Skeletal muscle cell (primary cell): ENCODE measurements at regions not wholly inside any gene's neighbourhood (a gene's known extent, or its start where the extent isn't known, plus 50 kb on each side); places are given as distances from the start of the nearest gene placed in this dataset.

Experiments used
- DNase-seq: peaks from one replicate; pipeline ENCODE4 v3.0.0-alpha.2; 2010; ENCODE audit warnings: low read depth
- H3K4me3 ChIP-seq: 2 replicates; pipeline ENCODE4 v1.5.1; 2011; ENCODE audit warnings: low read depth, mild to moderate bottlenecking, control low read depth, low read length, moderate library complexity

GRCh38 chr11:130693543-130693942 lies 222.7 kb downstream of the SNX19 start:
- no peak for DNase-seq
- H3K4me3 ChIP-seq = no peak overlapping the region

- H3K4me3 ChIP-seq = no peak overlapping the region
- no peak for DNase-seq
Measured at GRCh38 chr11:130694488-130695045, 221.7 kb downstream of the SNX19 start.

GRCh38 chr11:130698174-130698573 lies 218.1 kb downstream of the SNX19 start:
- DNase-seq = no peak

GRCh38 chr11:130699561-130699960 lies 216.7 kb downstream of the SNX19 start:
- no peak overlapping the region for H3K4me3 ChIP-seq
- DNase-seq = no peak

More at GRCh38 chr11:130698174-130698573, 218.1 kb downstream of the SNX19 start:
- H3K4me3 ChIP-seq = no peak overlapping the region

- H3K4me3 ChIP-seq = no peak overlapping the region
- no peak for DNase-seq
Measured at GRCh38 chr11:130700092-130700491, 216.2 kb downstream of the SNX19 start.

GRCh38 chr11:130703489-130704190 lies 212.6 kb downstream of the SNX19 start:
- H3K4me3 ChIP-seq = no peak overlapping the region
- no peak for DNase-seq

- DNase-seq = no peak
- H3K4me3 ChIP-seq = no peak overlapping the region
Measured at GRCh38 chr11:130705670-130706421, 210.4 kb downstream of the SNX19 start.

- DNase-seq = no peak
- no peak overlapping the region for H3K4me3 ChIP-seq
Measured at GRCh38 chr11:130706572-130706971, 209.7 kb downstream of the SNX19 start.

- no peak overlapping the region for H3K4me3 ChIP-seq
Measured at GRCh38 chr11:130707217-130707616, 209.1 kb downstream of the SNX19 start.

GRCh38 chr11:130709531-130709930 lies 206.7 kb downstream of the SNX19 start:
- no peak overlapping the region for H3K4me3 ChIP-seq
- DNase-seq = no peak

More at GRCh38 chr11:130707217-130707616, 209.1 kb downstream of the SNX19 start:
- DNase-seq = no peak

- DNase-seq = no peak
- H3K4me3 ChIP-seq = no peak overlapping the region
Measured at GRCh38 chr11:130710021-130710420, 206.3 kb downstream of the SNX19 start.

- no peak overlapping the region for H3K4me3 ChIP-seq
- peak; percentile 39 for DNase-seq
Measured at GRCh38 chr11:130710497-130711012, 205.7 kb downstream of the SNX19 start.

GRCh38 chr11:130711193-130711592 lies 205.1 kb downstream of the SNX19 start:
- H3K4me3 ChIP-seq = no peak overlapping the region
- no peak for DNase-seq

GRCh38 chr11:130712480-130712879 lies 203.8 kb downstream of the SNX19 start:
- no peak for DNase-seq
- no peak overlapping the region for H3K4me3 ChIP-seq

GRCh38 chr11:130715085-130715876 lies 201.0 kb downstream of the SNX19 start:
- no peak for DNase-seq
- H3K4me3 ChIP-seq = no peak overlapping the region

- DNase-seq = no peak
- H3K4me3 ChIP-seq = no peak overlapping the region
Measured at GRCh38 chr11:130715877-130716220, 200.4 kb downstream of the SNX19 start.

- DNase-seq = no peak
Measured at GRCh38 chr11:130718120-130718519, 198.2 kb downstream of the SNX19 start.

GRCh38 chr11:130719220-130719915 lies 196.9 kb downstream of the SNX19 start:
- no peak for DNase-seq

More at GRCh38 chr11:130718120-130718519, 198.2 kb downstream of the SNX19 start:
- H3K4me3 ChIP-seq = no peak overlapping the region

More at GRCh38 chr11:130719220-130719915, 196.9 kb downstream of the SNX19 start:
- no peak overlapping the region for H3K4me3 ChIP-seq
